IPS-18a (cell line): ENCODE measurements at regions not wholly inside any gene's neighbourhood (a gene's known extent, or its start where the extent isn't known, plus 50 kb on each side); places are given as distances from the start of the nearest gene placed in this dataset.

Experiments used
- H3K27ac ChIP-seq: one replicate; pipeline ENCODE4 v1.5.1; 2013; ENCODE audit warnings: low read length
- H3K27me3 ChIP-seq: one replicate; pipeline ENCODE4 v1.6.1; 2013; ENCODE audit warnings: mild to moderate bottlenecking, low read length; ENCODE audit not compliant: control insufficient read depth, insufficient read depth
- H3K36me3 ChIP-seq: one replicate; pipeline ENCODE4 v1.6.1; 2013; ENCODE audit warnings: low read depth, low read length; ENCODE audit not compliant: control insufficient read depth
- H3K4me1 ChIP-seq: one replicate; pipeline ENCODE4 v1.6.1; 2013; ENCODE audit warnings: low read depth, low read length; ENCODE audit not compliant: control insufficient read depth
- H3K4me3 ChIP-seq: one replicate; pipeline ENCODE4 v1.5.1; 2013; ENCODE audit warnings: low read length
- H3K9ac ChIP-seq: one replicate; pipeline ENCODE4 v1.6.1; 2013; ENCODE audit warnings: mild to moderate bottlenecking, low read length, moderate library complexity
- H3K9me3 ChIP-seq: one replicate; pipeline ENCODE4 v1.6.1; 2013; ENCODE audit warnings: low read depth, low read length; ENCODE audit not compliant: control insufficient read depth

- Histone ChIP-seq H3K4me1 (peaks cover 5% of the 10 kb centered on the region), H3K9ac (no peak overlapping the region), H3K27me3 (no peaks in the 10 kb centered on the region), H3K4me3 (no peak overlapping the region), H3K36me3 (no peaks in the 10 kb centered on the region), H3K27ac (no peak overlapping the region), H3K9me3 (no peaks in the 10 kb centered on the region)
These were observed 243.3 kb upstream of the B3GAT1 start for GRCh38 chr11:134655189-134655989.

- Histone ChIP-seq H3K36me3 (no peaks in the 10 kb centered on the region), H3K4me1 (peaks cover 5% of the 10 kb centered on the region), H3K4me3 (no peak overlapping the region), H3K27ac (no peak overlapping the region), H3K27me3 (no peaks in the 10 kb centered on the region), H3K9ac (no peak overlapping the region), H3K9me3 (no peaks in the 10 kb centered on the region)
These were observed 242.3 kb upstream of the B3GAT1 start for GRCh38 chr11:134654161-134654915.

- no peak overlapping the region for H3K4me3 ChIP-seq
- peaks cover 5% of the 10 kb centered on the region for H3K4me1 ChIP-seq
- H3K9ac ChIP-seq, result no peak overlapping the region
- H3K27me3 ChIP-seq, result no peaks in the 10 kb centered on the region
- H3K9me3 ChIP-seq, result no peaks in the 10 kb centered on the region
- H3K27ac ChIP-seq, result no peak overlapping the region
- H3K36me3 ChIP-seq, result no peaks in the 10 kb centered on the region
These were observed 240.7 kb upstream of the B3GAT1 start for GRCh38 chr11:134652586-134653255.

GRCh38 chr11:134647066-134647743, 235.2 kb upstream of the B3GAT1 start:
- H3K36me3 ChIP-seq, result no peaks in the 10 kb centered on the region
- H3K4me1 ChIP-seq, result peaks cover 12% of the 10 kb centered on the region
- no peaks in the 10 kb centered on the region for H3K9me3 ChIP-seq
- no peak overlapping the region for H3K27ac ChIP-seq
- no peak overlapping the region for H3K4me3 ChIP-seq
- no peaks in the 10 kb centered on the region for H3K27me3 ChIP-seq
- H3K9ac ChIP-seq, result no peak overlapping the region

GRCh38 chr11:134646561-134646960, 234.5 kb upstream of the B3GAT1 start:
- Histone ChIP-seq H3K9me3 (no peaks in the 10 kb centered on the region), H3K27ac (no peak overlapping the region), H3K4me3 (no peak overlapping the region), H3K4me1 (peaks cover 12% of the 10 kb centered on the region), H3K27me3 (no peaks in the 10 kb centered on the region), H3K9ac (no peak overlapping the region), H3K36me3 (no peaks in the 10 kb centered on the region)

GRCh38 chr11:134645576-134645975, 233.5 kb upstream of the B3GAT1 start:
- Histone ChIP-seq H3K27me3 (no peaks in the 10 kb centered on the region), H3K9ac (no peak overlapping the region), H3K9me3 (no peaks in the 10 kb centered on the region), H3K4me1 (peaks cover 12% of the 10 kb centered on the region), H3K36me3 (no peaks in the 10 kb centered on the region), H3K27ac (no peak overlapping the region), H3K4me3 (no peak overlapping the region)

GRCh38 chr11:134644476-134645456, 232.7 kb upstream of the B3GAT1 start:
- H3K4me3 ChIP-seq, result no peak overlapping the region
- no peak overlapping the region for H3K27ac ChIP-seq
- peaks cover 12% of the 10 kb centered on the region for H3K4me1 ChIP-seq
- H3K9me3 ChIP-seq, result no peaks in the 10 kb centered on the region
- no peaks in the 10 kb centered on the region for H3K36me3 ChIP-seq
- no peak overlapping the region for H3K9ac ChIP-seq
- H3K27me3 ChIP-seq, result no peaks in the 10 kb centered on the region

- H3K27ac ChIP-seq, result no peak overlapping the region
- H3K9me3 ChIP-seq, result no peaks in the 10 kb centered on the region
- H3K4me3 ChIP-seq, result no peak overlapping the region
- H3K36me3 ChIP-seq, result no peaks in the 10 kb centered on the region
- no peak overlapping the region for H3K9ac ChIP-seq
- no peaks in the 10 kb centered on the region for H3K27me3 ChIP-seq
- peaks cover 12% of the 10 kb centered on the region for H3K4me1 ChIP-seq
These were observed 231.3 kb upstream of the B3GAT1 start for GRCh38 chr11:134643115-134644012.

GRCh38 chr11:134642206-134642605, 230.2 kb upstream of the B3GAT1 start:
- H3K4me1 ChIP-seq, result peaks cover 8% of the 10 kb centered on the region
- H3K4me3 ChIP-seq, result no peak overlapping the region
- no peak overlapping the region for H3K9ac ChIP-seq
- no peak overlapping the region for H3K27ac ChIP-seq
- H3K36me3 ChIP-seq, result no peaks in the 10 kb centered on the region
- no peaks in the 10 kb centered on the region for H3K27me3 ChIP-seq
- H3K9me3 ChIP-seq, result no peaks in the 10 kb centered on the region
